OCI-LY1 (cell line): ENCODE measurements at regions not wholly inside any gene's neighbourhood (a gene's known extent, or its start where the extent isn't known, plus 50 kb on each side); places are given as distances from the start of the nearest gene placed in this dataset.

ENCODE experiments used
- H2AFZ ChIP-seq: fragments of 200-600 bp; sonication (generic), shearing (Covaris generic); 2 replicates; pipeline ENCODE4 v1.6.0; 2014; ENCODE audit warnings: antibody characterized with exemption, mild to moderate bottlenecking, low read length
- H3F3A ChIP-seq: fragments of 200-600 bp; sonication (generic), shearing (Covaris generic); 2 replicates; pipeline ENCODE4 v1.6.0; 2014; ENCODE audit warnings: mild to moderate bottlenecking, antibody characterized with exemption, low read length, moderate library complexity; ENCODE audit not compliant: insufficient read depth
- H3K27ac ChIP-seq: fragments of 200-600 bp; sonication (generic); 2 replicates; pipeline ENCODE4 v1.5.1; 2014; ENCODE audit warnings: low read length, mixed run types, mild to moderate bottlenecking, low read depth; ENCODE audit not compliant: poor library complexity, severe bottlenecking
- H3K27me3 ChIP-seq: fragments of 200-600 bp; sonication (generic); 2 replicates; pipeline ENCODE4 v1.6.0; 2014; ENCODE audit warnings: antibody characterized with exemption, mild to moderate bottlenecking, low read length, moderate library complexity; ENCODE audit not compliant: insufficient read depth
- H3K36me3 ChIP-seq: fragments of 200-600 bp; sonication (generic); 2 replicates; pipeline ENCODE4 v1.6.1; 2014; ENCODE audit warnings: mild to moderate bottlenecking, antibody characterized with exemption, low read length, moderate library complexity, mixed read lengths; ENCODE audit not compliant: insufficient read depth
- H3K4me1 ChIP-seq: fragments of 200-600 bp; sonication (generic); 2 replicates; pipeline ENCODE4 v1.5.1; 2014; ENCODE audit warnings: mild to moderate bottlenecking, low read length, moderate library complexity; ENCODE audit not compliant: insufficient read depth, severe bottlenecking
- H3K4me2 ChIP-seq: fragments of 200-600 bp; sonication (generic), shearing (Covaris generic); 2 replicates; pipeline ENCODE4 v1.6.1; 2014; ENCODE audit warnings: low read length
- H3K4me3 ChIP-seq: fragments of 200-600 bp; sonication (generic); 2 replicates; pipeline ENCODE4 v1.5.1; 2014; ENCODE audit warnings: low read length, low read depth, mild to moderate bottlenecking, mixed read lengths; ENCODE audit not compliant: poor library complexity, severe bottlenecking
- H3K79me2 ChIP-seq: fragments of 200-600 bp; shearing (Covaris generic); 2 replicates; pipeline ENCODE4 v1.6.1; 2016; ENCODE audit warnings: mixed run types, low read length, mixed read lengths; ENCODE audit not compliant: insufficient read depth
- H3K9ac ChIP-seq: fragments of 200-600 bp; sonication (generic), shearing (Covaris generic); 2 replicates; pipeline ENCODE4 v1.6.1; 2014; ENCODE audit warnings: mild to moderate bottlenecking, low read length, mixed read lengths
- H3K9me2 ChIP-seq: fragments of 200-600 bp; sonication (generic), shearing (Covaris generic); 2 replicates; pipeline ENCODE4 v1.6.1; 2014; ENCODE audit warnings: low read depth, mild to moderate bottlenecking, low read length, mixed read lengths
- H3K9me3 ChIP-seq: fragments of 200-600 bp; shearing (Covaris generic); 2 replicates; pipeline ENCODE4 v1.6.1; 2014; ENCODE audit warnings: low read length, mixed read lengths
- H4K20me1 ChIP-seq: fragments of 200-600 bp; sonication (generic), shearing (Covaris generic); 2 replicates; pipeline ENCODE4 v1.6.0; 2016; ENCODE audit warnings: mild to moderate bottlenecking, low read length; ENCODE audit not compliant: insufficient read depth
- EZH2 ChIP-seq: fragments of 200-600 bp; sonication (generic), shearing (Covaris generic); IDR thresholded peaks from 2 replicates; pipeline ENCODE4 v1.8.0; 2017; ENCODE audit warnings: borderline replicate concordance, mixed run types, mild to moderate bottlenecking, antibody characterized with exemption, low read length, moderate library complexity, mixed read lengths
- TF ChIP-seq, protein P1 (sequence below): fragments of 200-600 bp; sonication (generic), shearing (Covaris generic); IDR thresholded peaks from 2 replicates; pipeline ENCODE4 v1.5.1; 2017; ENCODE audit warnings: mild to moderate bottlenecking, antibody characterized with exemption, low read length, moderate library complexity, mixed read lengths

DNA sequence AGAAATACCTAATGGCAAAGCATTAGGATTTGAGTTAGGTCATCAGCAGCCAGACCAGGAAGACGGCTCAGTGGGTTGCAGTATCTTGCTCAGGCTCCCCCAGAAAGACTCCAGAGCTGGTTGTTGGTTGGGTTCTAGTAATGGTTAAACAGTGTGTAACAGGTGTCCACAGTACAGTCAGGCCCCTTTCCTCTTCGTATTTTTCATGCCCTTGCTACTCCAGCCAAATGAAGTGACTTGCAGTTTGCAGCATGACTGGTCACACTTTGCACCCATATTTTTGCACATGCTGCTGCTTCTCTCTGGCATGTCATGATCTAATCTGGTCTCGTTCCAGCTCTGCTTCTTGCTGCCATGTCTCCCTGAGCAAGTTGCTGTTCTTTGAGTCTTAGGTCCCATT is 60.6 kb upstream of the TRPC7 start:
- Histone ChIP-seq H3K36me3 (no peaks in the 10 kb centered on the region), H2AFZ (no peak overlapping the region), H3K9ac (no peak overlapping the region), H3K4me3 (no peak overlapping the region), H4K20me1 (no peaks in the 10 kb centered on the region), H3K27ac (no peak overlapping the region), H3K4me1 (no peaks in the 10 kb centered on the region), H3F3A (no peaks in the 10 kb centered on the region), H3K79me2 (no peaks in the 10 kb centered on the region), H3K9me2 (no peaks in the 10 kb centered on the region), H3K9me3 (no peaks in the 10 kb centered on the region), H3K4me2 (no peak overlapping the region), H3K27me3 (no peaks in the 10 kb centered on the region; the same call in 1 of the 2 replicates)
- no peak for TF ChIP-seq EZH2
- TF ChIP-seq, protein P1, sequence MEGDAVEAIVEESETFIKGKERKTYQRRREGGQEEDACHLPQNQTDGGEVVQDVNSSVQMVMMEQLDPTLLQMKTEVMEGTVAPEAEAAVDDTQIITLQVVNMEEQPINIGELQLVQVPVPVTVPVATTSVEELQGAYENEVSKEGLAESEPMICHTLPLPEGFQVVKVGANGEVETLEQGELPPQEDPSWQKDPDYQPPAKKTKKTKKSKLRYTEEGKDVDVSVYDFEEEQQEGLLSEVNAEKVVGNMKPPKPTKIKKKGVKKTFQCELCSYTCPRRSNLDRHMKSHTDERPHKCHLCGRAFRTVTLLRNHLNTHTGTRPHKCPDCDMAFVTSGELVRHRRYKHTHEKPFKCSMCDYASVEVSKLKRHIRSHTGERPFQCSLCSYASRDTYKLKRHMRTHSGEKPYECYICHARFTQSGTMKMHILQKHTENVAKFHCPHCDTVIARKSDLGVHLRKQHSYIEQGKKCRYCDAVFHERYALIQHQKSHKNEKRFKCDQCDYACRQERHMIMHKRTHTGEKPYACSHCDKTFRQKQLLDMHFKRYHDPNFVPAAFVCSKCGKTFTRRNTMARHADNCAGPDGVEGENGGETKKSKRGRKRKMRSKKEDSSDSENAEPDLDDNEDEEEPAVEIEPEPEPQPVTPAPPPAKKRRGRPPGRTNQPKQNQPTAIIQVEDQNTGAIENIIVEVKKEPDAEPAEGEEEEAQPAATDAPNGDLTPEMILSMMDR: no peak

- no peak overlapping the region for H2AFZ ChIP-seq
- no peaks in the 10 kb centered on the region for H3K36me3 ChIP-seq
- no peaks in the 10 kb centered on the region for H3K9me2 ChIP-seq
Measured at GRCh38 chr5:136424835-136425584, 59.7 kb upstream of the TRPC7 start.

DNA sequence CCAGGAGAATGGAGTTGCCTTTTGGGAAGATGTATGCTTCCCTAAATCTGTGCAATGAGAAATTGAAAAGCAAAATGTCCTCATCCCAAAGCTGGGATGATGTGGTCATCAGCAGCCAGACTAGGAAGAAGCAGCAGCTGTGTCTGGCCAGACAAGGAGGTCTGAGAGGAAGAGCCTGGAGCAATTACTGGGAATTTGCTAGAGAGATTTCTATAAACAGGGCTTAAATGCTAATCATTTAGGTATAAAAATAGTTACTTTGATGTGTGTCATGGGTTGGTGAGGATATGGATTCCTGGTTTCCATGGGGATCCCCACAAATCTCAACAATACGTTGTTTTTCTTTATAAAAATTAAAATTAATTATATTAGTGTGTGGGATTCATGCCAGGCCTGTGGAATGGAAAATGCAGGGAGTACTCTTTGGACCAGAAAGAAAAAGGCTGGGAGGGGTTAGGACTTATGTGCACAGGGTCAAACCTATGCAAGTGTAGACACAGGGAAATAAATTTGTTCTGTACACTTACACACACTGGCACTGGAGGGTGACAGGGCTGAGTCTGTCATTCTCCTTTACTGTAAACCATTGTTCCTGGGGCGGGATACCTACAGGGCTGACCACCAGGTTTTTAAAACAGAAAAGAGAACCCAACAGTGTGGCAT is 58.7 kb upstream of the TRPC7 start:
- Histone ChIP-seq H3K4me1 (no peaks in the 10 kb centered on the region), H3K36me3 (no peaks in the 10 kb centered on the region), H3K27me3 (no peaks in the 10 kb centered on the region; the same call in 1 of the 2 replicates), H3K4me2 (no peak overlapping the region), H3K79me2 (no peaks in the 10 kb centered on the region), H3K4me3 (no peak overlapping the region), H4K20me1 (no peaks in the 10 kb centered on the region), H3K9me3 (no peaks in the 10 kb centered on the region), H3K27ac (no peak overlapping the region), H3F3A (no peaks in the 10 kb centered on the region), H2AFZ (no peak overlapping the region), H3K9me2 (no peaks in the 10 kb centered on the region), H3K9ac (no peak overlapping the region)
- TF ChIP-seq, protein P1: no peak

More at GRCh38 chr5:136424835-136425584, 59.7 kb upstream of the TRPC7 start:
- Histone ChIP-seq H3K4me3 (no peak overlapping the region), H3K27me3 (no peaks in the 10 kb centered on the region; the same call in 1 of the 2 replicates), H3K27ac (no peak overlapping the region), H3K9ac (no peak overlapping the region), H3K9me3 (no peaks in the 10 kb centered on the region), H4K20me1 (no peaks in the 10 kb centered on the region), H3K4me2 (no peak overlapping the region), H3K4me1 (no peaks in the 10 kb centered on the region), H3K79me2 (no peaks in the 10 kb centered on the region), H3F3A (no peaks in the 10 kb centered on the region)
- TF ChIP-seq, protein P1: peak; percentile 83
- TF ChIP-seq EZH2: no peak
